Activated T-cell treated with anti-CD3 and anti-CD28 coated beads for 4 hours (primary cell): ENCODE measurements at regions not wholly inside any gene's neighbourhood (a gene's known extent, or its start where the extent isn't known, plus 50 kb on each side); places are given as distances from the start of the nearest gene placed in this dataset.
"Not testable (repeated sequence)": the region's sequence is repeated elsewhere in the genome, so short reads cannot be mapped to it uniquely, and the experiment has no call there.

Source experiments
- DNase-seq: peaks from one replicate; pipeline ENCODE4 v3.0.0-alpha.2; 2020

GRCh38 chr2:216959433-216959832 is 99.6 kb upstream of the TNP1 start:
- DNase-seq = no peak

DNA sequence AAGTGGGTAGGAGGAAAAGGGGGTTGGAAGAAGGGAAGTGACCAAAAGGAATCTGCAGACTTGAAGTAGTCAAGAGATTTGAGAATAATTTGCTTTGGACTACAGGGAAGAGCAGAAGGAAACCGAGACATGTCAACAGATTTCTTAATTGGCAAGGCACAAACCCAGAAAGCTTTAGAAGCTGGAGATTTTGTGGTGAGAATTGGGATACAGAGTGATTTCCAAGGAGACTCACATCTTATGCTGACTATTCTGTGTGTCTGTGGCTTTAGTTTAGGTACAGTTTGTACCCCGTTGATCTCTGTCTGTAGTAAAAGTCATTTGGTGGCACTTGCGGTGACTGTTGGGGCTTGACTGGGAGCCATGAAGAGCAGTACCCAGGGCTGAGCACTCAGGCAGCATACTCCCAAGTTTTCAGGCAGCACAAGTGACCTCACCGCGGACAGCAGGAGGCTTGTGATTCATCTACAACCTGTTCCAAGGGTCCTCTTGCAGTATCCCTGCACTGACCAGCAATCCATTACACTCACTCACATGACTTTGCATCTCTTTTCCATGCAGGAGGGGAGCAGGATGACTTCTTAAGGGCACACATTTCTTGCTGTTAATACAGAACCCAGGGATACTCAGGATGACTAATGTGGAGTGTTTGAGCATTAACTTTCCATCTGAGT is 97.1 kb upstream of the TNP1 start:
- DNase-seq = no peak

DNA sequence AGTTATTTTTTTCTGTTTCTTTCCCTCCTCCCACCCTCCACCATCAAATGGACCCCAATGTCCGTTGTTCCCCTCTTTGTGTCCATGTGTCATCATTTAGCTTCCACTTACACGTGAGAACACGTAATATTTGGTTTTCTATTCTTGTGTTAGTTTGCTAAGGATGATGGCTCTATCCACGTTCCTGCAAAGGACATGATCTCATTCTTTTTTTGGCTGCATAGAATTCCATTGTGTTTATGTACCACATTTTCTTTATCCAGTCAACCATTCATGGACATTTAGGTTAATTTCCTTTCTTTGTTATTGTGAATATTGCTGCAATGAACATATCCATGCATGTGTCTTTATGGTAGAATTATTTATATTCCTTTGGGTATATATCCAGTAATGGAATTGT is 91.3 kb upstream of the TNP1 start:
- DNase-seq = no peak

DNA sequence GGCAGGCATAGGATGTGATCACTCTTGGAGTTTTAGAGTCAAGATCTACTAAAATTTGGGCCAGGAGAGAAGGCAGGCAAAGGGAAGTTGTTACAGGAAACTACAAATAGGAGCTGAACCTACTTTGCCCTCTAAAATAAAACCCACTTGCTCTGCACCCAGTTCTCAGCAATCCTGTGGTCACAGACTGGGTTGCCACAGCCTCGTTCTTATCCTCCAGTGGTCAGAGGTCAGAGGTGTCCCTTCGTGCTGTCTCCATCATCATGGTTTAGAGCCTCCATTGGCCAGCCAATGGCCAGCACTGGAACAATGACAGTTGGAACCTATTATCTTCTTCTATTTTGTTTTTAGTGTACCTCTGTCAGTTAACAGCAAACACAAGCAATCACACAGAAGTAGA is 90.7 kb upstream of the TNP1 start:
- DNase-seq = no peak

DNA sequence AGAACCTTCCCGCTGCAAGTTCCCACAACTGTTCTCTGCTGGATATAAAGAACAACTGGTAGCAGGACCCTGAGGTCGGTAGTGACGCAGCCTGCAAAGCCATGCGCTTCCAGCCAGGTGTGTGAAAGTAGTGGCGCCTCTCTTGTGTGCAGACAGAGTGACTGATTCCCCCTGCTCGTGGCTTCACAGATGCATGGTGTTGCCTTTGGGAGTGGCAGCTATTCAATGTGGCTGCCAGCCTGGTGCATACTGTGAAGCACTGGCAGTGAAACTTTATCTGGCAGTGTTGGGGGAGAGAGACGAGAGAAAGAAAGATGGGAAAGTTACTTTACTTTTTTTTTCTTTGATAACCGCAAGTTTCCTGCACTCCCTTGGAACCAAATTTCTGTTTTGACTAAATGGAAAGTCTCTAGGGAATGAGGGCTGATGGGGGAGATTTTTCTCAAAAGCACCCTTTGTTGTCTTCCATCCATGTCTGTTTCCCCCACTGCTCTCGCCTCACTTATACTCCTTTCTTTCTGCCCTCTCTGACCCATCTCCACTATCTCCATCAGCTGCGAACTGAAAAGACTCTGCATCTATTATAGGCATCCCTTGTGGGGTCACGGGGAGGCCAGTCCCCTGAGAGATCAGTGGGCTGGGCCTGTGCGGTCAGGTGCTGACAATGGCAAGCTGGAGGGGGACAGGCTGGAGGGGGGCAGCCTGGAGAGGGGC is 90.0 kb upstream of the TNP1 start:
- no peak for DNase-seq

GRCh38 chr2:216947055-216947454 is 87.2 kb upstream of the TNP1 start:
- DNase-seq = no peak

GRCh38 chr2:216944733-216945132 is 84.9 kb upstream of the TNP1 start:
- DNase-seq = no peak

DNA sequence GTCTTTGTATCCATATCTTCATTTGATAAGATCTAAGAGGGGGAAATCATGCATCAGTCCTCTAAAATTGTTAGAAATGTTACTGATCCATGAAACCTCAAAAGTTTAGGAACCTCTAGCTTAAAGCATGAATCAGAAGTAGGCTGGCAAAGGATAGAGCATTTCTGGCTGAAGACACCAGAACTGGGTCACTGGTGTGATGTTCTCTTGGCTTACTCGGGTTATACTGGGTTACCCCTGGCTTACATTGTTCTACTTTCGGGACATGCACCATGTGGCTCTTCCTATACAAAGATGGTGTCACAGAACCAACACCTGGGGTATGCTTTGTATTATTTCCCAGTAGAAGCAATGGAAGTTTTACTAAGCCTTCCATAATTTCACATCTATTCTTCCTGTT is 83.2 kb upstream of the TNP1 start:
- no peak for DNase-seq

- DNase-seq = no peak
Measured at GRCh38 chr2:216942465-216942864, 82.6 kb upstream of the TNP1 start.

- DNase-seq = no peak
Measured at GRCh38 chr2:216942016-216942415, 82.2 kb upstream of the TNP1 start.

GRCh38 chr2:216936954-216937357 is 77.1 kb upstream of the TNP1 start:
- no peak for DNase-seq

DNA sequence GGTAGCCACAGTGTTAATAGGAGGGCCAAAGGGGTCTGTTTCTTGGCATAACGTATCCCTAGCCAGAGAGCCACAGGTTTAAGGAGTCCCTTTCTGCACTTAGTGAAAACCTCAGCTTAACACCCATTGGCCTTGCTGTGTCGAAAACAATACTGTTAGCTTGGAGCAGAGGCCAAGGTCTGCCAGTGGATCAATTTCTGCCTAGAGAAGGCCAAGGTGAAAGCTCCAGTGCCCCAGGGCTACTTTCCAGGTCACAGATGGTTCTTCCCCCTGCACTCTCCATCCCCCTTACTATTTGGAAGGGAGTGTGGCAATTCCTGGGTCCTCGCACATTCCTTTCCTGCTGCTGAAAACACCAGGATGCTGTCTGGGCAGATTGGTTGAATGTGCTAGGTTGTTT is 74.8 kb upstream of the TNP1 start:
- no peak for DNase-seq

DNA sequence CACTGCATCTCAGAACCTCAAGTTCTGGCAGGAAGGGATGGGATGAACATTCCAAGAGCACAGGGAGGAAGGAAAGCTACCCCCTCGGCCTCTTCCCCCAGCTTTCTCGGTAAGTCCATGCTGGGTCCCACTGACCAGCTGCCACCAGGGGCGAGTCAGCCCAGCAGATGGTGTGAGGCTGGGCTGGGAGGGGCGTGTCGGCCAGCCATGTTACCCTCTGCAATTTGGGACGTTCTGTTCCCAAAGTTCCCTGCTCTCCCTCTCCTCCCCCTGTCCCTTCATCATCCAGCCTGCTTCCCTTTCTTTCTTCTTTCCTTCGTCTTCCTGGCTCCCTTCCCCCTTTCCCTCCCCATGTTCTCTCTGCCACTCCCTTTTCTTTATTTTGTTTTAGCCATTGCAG is 74.3 kb upstream of the TNP1 start:
- no peak for DNase-seq

GRCh38 chr2:216932863-216933548 is 73.1 kb upstream of the TNP1 start:
- DNase-seq = no peak

DNA sequence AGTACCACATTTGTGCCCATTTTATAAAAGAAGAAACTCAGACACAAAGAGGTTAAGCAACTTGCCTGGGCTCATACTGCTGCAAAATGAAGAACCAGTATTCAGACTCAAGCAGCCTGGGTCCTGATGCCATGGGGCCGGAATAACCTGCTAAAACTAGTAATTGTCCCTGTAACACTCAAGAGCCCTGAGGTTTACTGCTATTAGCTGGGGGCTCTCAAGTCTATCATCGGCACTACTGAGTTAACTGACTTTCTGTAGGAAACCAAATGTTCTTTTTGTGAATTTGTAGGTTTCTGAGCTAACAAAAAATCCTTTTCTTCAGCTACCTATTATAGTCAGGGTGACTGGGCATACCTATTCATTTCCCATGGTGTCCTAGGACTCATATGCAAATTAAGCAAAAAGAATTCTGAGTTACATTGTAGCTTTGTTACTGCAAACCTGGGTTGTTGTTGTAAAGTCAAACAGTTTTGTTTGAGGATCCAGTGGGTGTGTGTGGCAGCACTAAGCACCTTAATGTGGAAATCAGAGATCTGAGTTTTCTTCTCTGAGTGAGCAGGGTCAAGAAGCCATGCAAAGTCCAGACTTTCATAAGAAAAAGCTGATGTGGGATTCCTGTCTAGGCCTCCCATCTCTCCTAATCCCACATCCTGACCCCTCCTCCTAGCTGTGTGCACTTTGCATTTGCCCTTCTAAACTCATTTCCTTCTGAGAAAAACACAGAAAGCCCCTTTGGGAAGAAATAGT is 72.4 kb upstream of the TNP1 start:
- DNase-seq = no peak

- DNase-seq = no peak
Measured at GRCh38 chr2:216930716-216931115, 70.9 kb upstream of the TNP1 start.

GRCh38 chr2:216929338-216929737 is 69.5 kb upstream of the TNP1 start:
- not testable (repeated sequence) for DNase-seq

DNA sequence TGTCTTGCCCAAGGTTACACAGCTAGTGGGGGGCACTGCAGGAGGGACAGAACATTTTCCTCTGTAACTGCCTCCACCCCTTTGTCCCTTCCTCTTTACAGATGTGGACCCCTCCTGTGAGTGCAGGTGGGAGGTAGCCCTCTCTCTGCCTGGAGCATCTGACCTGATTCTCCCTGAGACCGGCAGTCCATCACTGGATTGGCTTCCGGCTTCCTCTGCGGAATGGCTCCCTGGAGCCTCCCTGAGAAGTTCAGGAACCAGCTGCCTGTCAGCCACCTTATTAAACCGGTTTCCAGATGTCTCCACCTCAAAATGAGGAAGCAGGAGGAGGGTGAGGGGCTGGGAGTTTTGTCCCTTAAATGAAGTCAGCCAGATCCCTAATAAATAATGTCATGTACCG is 67.3 kb upstream of the TNP1 start:
- no peak for DNase-seq

GRCh38 chr2:216925636-216926366 is 65.9 kb upstream of the TNP1 start:
- DNase-seq = no peak

- no peak for DNase-seq
Measured at GRCh38 chr2:216925006-216925405, 65.1 kb upstream of the TNP1 start.

DNA sequence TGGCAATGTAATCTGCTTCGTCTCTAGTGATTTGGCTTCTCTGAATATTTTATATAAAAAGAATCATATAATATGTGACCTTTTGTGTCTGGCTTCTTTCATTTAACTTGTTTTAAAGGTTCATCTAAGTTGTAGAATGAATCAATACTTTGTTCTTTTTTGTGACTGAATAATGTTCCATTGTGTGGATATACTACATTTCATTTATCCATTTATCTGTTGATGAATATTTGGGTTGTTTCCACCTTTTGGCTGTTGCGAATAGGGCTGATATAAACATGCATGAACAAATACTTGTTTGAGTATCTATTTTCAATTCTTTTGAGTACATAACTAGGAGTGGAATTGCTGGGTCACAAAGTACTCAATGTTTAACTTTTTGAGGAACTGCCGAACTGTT is 63.8 kb upstream of the TNP1 start:
- DNase-seq = no peak

- DNase-seq = no peak
Measured at GRCh38 chr2:216922175-216922780, 62.4 kb upstream of the TNP1 start.
